ENCODE measurements at regions not wholly inside any gene's neighbourhood (a gene's known extent, or its start where the extent isn't known, plus 50 kb on each side); places are given as distances from the start of the nearest gene placed in this dataset.

DNA sequence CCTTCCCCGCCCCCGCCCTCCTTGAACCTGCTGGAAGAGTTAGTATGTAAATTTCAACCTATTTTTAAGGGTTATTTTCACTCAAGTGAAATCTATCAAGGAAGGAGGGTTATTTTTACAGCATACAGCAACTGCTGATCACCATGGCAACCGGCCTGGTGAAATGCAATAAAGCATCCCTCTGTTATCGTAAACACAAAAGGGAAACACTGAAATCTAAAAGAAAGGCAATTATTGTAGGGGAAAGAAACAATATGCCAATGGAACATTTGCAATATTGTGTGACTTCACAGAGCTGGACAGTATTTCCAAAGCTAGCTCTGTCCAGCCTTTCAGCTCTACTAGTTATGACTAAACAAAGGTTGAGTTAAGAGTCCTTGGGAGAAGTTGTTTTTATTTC is 588.3 kb upstream of the PBX1 start:
- no peak for TF ChIP-seq CTCF (IDR thresholded peaks at IDR 0.05)
- no peak for TF ChIP-seq TCF12 (IDR thresholded peaks at IDR 0.05)
- no peak for TF ChIP-seq SIN3A (IDR thresholded peaks at IDR 0.05; ENCODE audit: borderline replicate concordance, low read depth, low read length)
- TF ChIP-seq, protein P1, sequence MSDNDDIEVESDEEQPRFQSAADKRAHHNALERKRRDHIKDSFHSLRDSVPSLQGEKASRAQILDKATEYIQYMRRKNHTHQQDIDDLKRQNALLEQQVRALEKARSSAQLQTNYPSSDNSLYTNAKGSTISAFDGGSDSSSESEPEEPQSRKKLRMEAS (IDR thresholded peaks at IDR 0.05; ENCODE audit: low read depth): no peak
- no peak for TF ChIP-seq EP300 (IDR thresholded peaks at IDR 0.05; ENCODE audit: borderline replicate concordance in 1 of 2, low read depth in 1 of 2, low read length in 1 of 2)
- no peak for TF ChIP-seq MXI1 (IDR thresholded peaks at IDR 0.05; ENCODE audit: low read depth, low read length)

Measured in SK-N-SH (cell line).